GM23248 (cell line): ENCODE measurements at regions not wholly inside any gene's neighbourhood (a gene's known extent, or its start where the extent isn't known, plus 50 kb on each side); places are given as distances from the start of the nearest gene placed in this dataset. TPM values are rescaled to one million over a fixed set of nuclear protein-coding genes. Genes with fewer than 3 reads are reported as not detected.

ENCODE experiments used
- DNase-seq: peaks from one replicate; pipeline ENCODE4 v3.0.0-alpha.2; 2015
- H2AFZ ChIP-seq: fragments of 200-600 bp; sonication (generic); 2 replicates; pipeline ENCODE4 v1.6.1; 2016; ENCODE audit warnings: antibody characterized with exemption
- H3F3A ChIP-seq: fragments of 200-600 bp; sonication (generic); 2 replicates; pipeline ENCODE4 v1.6.1; 2016; ENCODE audit warnings: mild to moderate bottlenecking, antibody characterized with exemption, mixed run types; ENCODE audit not compliant: insufficient read depth
- H3K27ac ChIP-seq: fragments of 200-600 bp; sonication (generic); 2 replicates; pipeline ENCODE4 v1.5.1; 2016; ENCODE audit warnings: mild to moderate bottlenecking
- H3K27me3 ChIP-seq: fragments of 200-600 bp; sonication (generic); replicated peaks from 2 replicates; pipeline ENCODE4 v1.6.1; 2016; ENCODE audit warnings: mild to moderate bottlenecking; ENCODE audit not compliant: insufficient read depth
- H3K36me3 ChIP-seq: fragments of 200-600 bp; sonication (generic); 2 replicates; pipeline ENCODE4 v1.6.1; 2016; ENCODE audit warnings: low read depth, mild to moderate bottlenecking
- H3K4me1 ChIP-seq: fragments of 200-600 bp; sonication (generic); 2 replicates; pipeline ENCODE4 v1.6.1; 2016; ENCODE audit warnings: mild to moderate bottlenecking; ENCODE audit not compliant: insufficient read depth
- H3K4me2 ChIP-seq: fragments of 200-600 bp; sonication (generic); one replicate; pipeline ENCODE4 v1.6.1; 2016; ENCODE audit warnings: mild to moderate bottlenecking; ENCODE audit not compliant: unreplicated experiment
- H3K4me3 ChIP-seq: fragments of 200-600 bp; sonication (generic); 2 replicates; pipeline ENCODE4 v1.5.1; 2016; ENCODE audit warnings: mild to moderate bottlenecking
- H3K79me2 ChIP-seq: fragments of 200-600 bp; sonication (generic); 2 replicates; pipeline ENCODE4 v1.6.1; 2016; ENCODE audit warnings: mild to moderate bottlenecking; ENCODE audit not compliant: insufficient read depth
- H3K9ac ChIP-seq: fragments of 200-600 bp; sonication (generic); 2 replicates; pipeline ENCODE4 v1.6.1; 2016; ENCODE audit warnings: mild to moderate bottlenecking
- H3K9me2 ChIP-seq: fragments of 200-600 bp; sonication (generic); 2 replicates; pipeline ENCODE4 v1.6.1; 2016; ENCODE audit warnings: mixed run types, mild to moderate bottlenecking, moderate library complexity; ENCODE audit not compliant: insufficient read depth
- H3K9me3 ChIP-seq: fragments of 200-600 bp; sonication (generic); one replicate; pipeline ENCODE4 v1.6.1; 2017; ENCODE audit warnings: low read depth
- H4K20me1 ChIP-seq: fragments of 200-600 bp; sonication (generic); 2 replicates; pipeline ENCODE4 v1.6.0; 2016; ENCODE audit not compliant: insufficient read depth
- EZH2 ChIP-seq: fragments of 200-600 bp; sonication (generic); IDR thresholded peaks from 2 replicates; pipeline ENCODE4 v1.6.1; 2018; ENCODE audit warnings: antibody characterized with exemption, mild to moderate bottlenecking; ENCODE audit not compliant: insufficient read depth, poor library complexity, severe bottlenecking
- EZH2phosphoT487 ChIP-seq: fragments of 200-600 bp; sonication (generic); IDR thresholded peaks from 2 replicates; pipeline ENCODE4 v1.6.1; 2018; ENCODE audit warnings: antibody characterized with exemption, moderate library complexity, mild to moderate bottlenecking, low read depth; ENCODE audit not compliant: insufficient read depth
- WGBS, 2 experiments: methylation state at CpG; one replicate each; pipeline ENCODE4 v1.1.6; 2015 to 2017; ENCODE audit warnings: low lambda C conversion rate in 2 of 2, low coverage in 1 of 2; ENCODE audit errors: missing lambda C conversion rate in 2 of 2; 5-methylcytosine and 5-hydroxymethylcytosine counted together
- in situ Hi-C: fragments of 300-500 bp; cut with MboI; formaldehyde crosslinking; loops from 2 replicates; pipeline ENCODE4 v1.15.0; 2020
- small RNA-seq: library from RNA; depleted of rRNA; stranded (forward); fragments of <200 nt; gene quantifications from one replicate; pipeline ENCODE3, GENCODE V24; 2014; ENCODE audit warnings: low read depth, low replicate concordance

- 54 to 62% methylated on average over 7 to 8 of the region's 8 CpGs for WGBS, 2 experiments
- no peaks in the 10 kb centered on the region for H3K9me2 ChIP-seq
- no peaks in the 10 kb centered on the region for H3K27me3 ChIP-seq
Observed at GRCh38 chr6:85705220-85705619, 62.5 kb upstream of the SYNCRIP start.

GRCh38 chr6:85703406-85703805, 60.7 kb upstream of the SYNCRIP start:
- DNase-seq = no peak
- Histone ChIP-seq H3K27ac (no peak overlapping the region), H2AFZ (no peak overlapping the region), H3K4me3 (no peak overlapping the region), H3K4me2 (no peak overlapping the region), H3K79me2 (no peaks in the 10 kb centered on the region), H3K36me3 (no peaks in the 10 kb centered on the region), H3K27me3 (no peaks in the 10 kb centered on the region; the same call in 1 of the 2 replicates), H3K4me1 (no peaks in the 10 kb centered on the region), H4K20me1 (no peaks in the 10 kb centered on the region), H3K9me3 (no peaks in the 10 kb centered on the region), H3K9me2 (no peaks in the 10 kb centered on the region), H3F3A (no peaks in the 10 kb centered on the region), H3K9ac (no peak overlapping the region)
- in situ Hi-C loops = no loop called here
- TF ChIP-seq EZH2phosphoT487 = no peak
- TF ChIP-seq EZH2 = no peak

More at GRCh38 chr6:85705220-85705619, 62.5 kb upstream of the SYNCRIP start:
- Histone ChIP-seq H3K27ac (no peak overlapping the region), H4K20me1 (no peaks in the 10 kb centered on the region), H3K9me3 (no peaks in the 10 kb centered on the region), H3K79me2 (no peaks in the 10 kb centered on the region), H2AFZ (no peak overlapping the region), H3K4me3 (no peak overlapping the region), H3K36me3 (no peaks in the 10 kb centered on the region), H3K9ac (no peak overlapping the region), H3K4me2 (no peak overlapping the region), H3K4me1 (no peaks in the 10 kb centered on the region), H3F3A (no peaks in the 10 kb centered on the region)
- no peak for DNase-seq
- TF ChIP-seq EZH2 = no peak
- TF ChIP-seq EZH2phosphoT487 = no peak
- in situ Hi-C loops = no loop called here

Small RNA genes lying in the stretch of these regions (small RNA-seq; reads per million reads assigned to genes)
- gene RF00019 (not detected), gene RN7SL643P (not detected), gene RNU4-12P (not detected), gene RNU4-72P (not detected), gene SMIM11P1 (not detected)
